ENCODE measurements at regions not wholly inside any gene's neighbourhood (a gene's known extent, or its start where the extent isn't known, plus 50 kb on each side); places are given as distances from the start of the nearest gene placed in this dataset.

- Histone ChIP-seq H3K79me2 (ENCODE audit: control insufficient read depth, insufficient read depth, low read length) (no peaks in the 10 kb centered on the region), H3K27me3 (ENCODE audit: control insufficient read depth, extremely low read depth, insufficient read depth, low read length) (no peaks in the 10 kb centered on the region), H3K4me1 (ENCODE audit: control insufficient read depth, extremely low read depth, insufficient read depth, low read length) (no peaks in the 10 kb centered on the region), H3K9ac (ENCODE audit: control insufficient read depth, extremely low read depth, insufficient read depth, low read length) (no peak overlapping the region), H4K20me1 (ENCODE audit: control insufficient read depth, extremely low read depth, insufficient read depth, low read length) (no peaks in the 10 kb centered on the region), H3K9me3 (ENCODE audit: control insufficient read depth, low read depth, low read length) (no peaks in the 10 kb centered on the region), H3K4me2 (ENCODE audit: control insufficient read depth, extremely low read depth, insufficient read depth, low read depth, low read length) (no peak overlapping the region), H3K27ac (ENCODE audit: control insufficient read depth, insufficient read depth, low read length) (no peak overlapping the region), H2AFZ (ENCODE audit: control insufficient read depth, low read length) (no peak overlapping the region), H3K9me1 (ENCODE audit: control insufficient read depth, extremely low read depth, insufficient read depth, low read length) (no peaks in the 10 kb centered on the region), H3K36me3 (ENCODE audit: control insufficient read depth in 2 of 2, extremely low read depth in 1 of 2, insufficient read depth in 2 of 2, low read length in 2 of 2) (no peaks in the 10 kb centered on the region), H3K4me3 (ENCODE audit: control insufficient read depth in 2 of 3, extremely low read depth in 1 of 3, insufficient read depth in 2 of 3, low read depth in 1 of 3, low read length in 3 of 3) (no peak overlapping the region)
- dilution Hi-C loops (cut with MboI; ENCODE audit: extremely low pct_ligation_motif_present, low sequenced_read_pairs): no loop called here
- no peak for TF ChIP-seq EZH2 (IDR thresholded peaks at IDR 0.05; ENCODE audit: low read length)
- no peak for DNase-seq (ENCODE audit: low read depth, low spot score)
- no peak for FAIRE-seq
These were observed 671.3 kb downstream of the PTPRU start for GRCh38 chr1:29907596-29907995.

DNA sequence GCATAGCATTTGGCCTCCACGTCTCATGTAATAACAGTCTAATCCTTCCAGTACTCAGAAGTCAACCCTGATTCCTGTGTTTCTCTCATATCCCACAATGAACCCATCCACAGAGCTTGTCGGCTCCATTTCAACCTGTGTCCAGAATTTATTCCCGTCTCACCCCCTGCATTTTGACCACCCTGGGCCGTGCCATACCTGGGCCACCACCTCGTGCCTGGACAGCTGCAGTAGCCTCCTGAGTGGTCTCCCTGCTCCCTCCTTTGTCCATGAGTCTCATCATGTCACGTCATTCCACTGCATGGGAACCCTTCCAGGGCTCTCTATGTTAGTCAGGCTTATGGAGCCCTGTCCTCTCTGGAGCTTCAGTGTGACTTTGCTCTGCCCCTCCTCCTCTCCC, 670.6 kb downstream of the PTPRU start:
- no peaks in the 10 kb centered on the region for H3K9me1 ChIP-seq (ENCODE audit: control insufficient read depth, extremely low read depth, insufficient read depth, low read length)
- no peak overlapping the region for H3K27ac ChIP-seq (ENCODE audit: control insufficient read depth, insufficient read depth, low read length)
- H4K20me1 ChIP-seq (ENCODE audit: control insufficient read depth, extremely low read depth, insufficient read depth, low read length): no peaks in the 10 kb centered on the region
- dilution Hi-C loops (cut with MboI; ENCODE audit: extremely low pct_ligation_motif_present, low sequenced_read_pairs): no loop called here
- H3K4me1 ChIP-seq (ENCODE audit: control insufficient read depth, extremely low read depth, insufficient read depth, low read length): no peaks in the 10 kb centered on the region
- no peaks in the 10 kb centered on the region for H3K36me3 ChIP-seq (ENCODE audit: control insufficient read depth in 2 of 2, extremely low read depth in 1 of 2, insufficient read depth in 2 of 2, low read length in 2 of 2)
- TF ChIP-seq CTCF (optimal IDR thresholded peaks at IDR 0.05 in 1 of 3, IDR thresholded peaks at IDR 0.05 in 1 of 3, conservative IDR thresholded peaks at IDR 0.05 in 1 of 3; ENCODE audit: extremely low read depth in 1 of 3, insufficient read depth in 2 of 3, low read length in 3 of 3) (no peak), EZH2 (IDR thresholded peaks at IDR 0.05; ENCODE audit: low read length) (no peak)
- FAIRE-seq (no peak), DNase-seq (ENCODE audit: low read depth, low spot score) (no peak)
- peaks cover under 1% of the 10 kb centered on the region for H3K27me3 ChIP-seq (ENCODE audit: control insufficient read depth, extremely low read depth, insufficient read depth, low read length)
- H3K4me2 ChIP-seq (ENCODE audit: control insufficient read depth, extremely low read depth, insufficient read depth, low read depth, low read length): no peak overlapping the region
- H3K9me3 ChIP-seq (ENCODE audit: control insufficient read depth, low read depth, low read length): no peaks in the 10 kb centered on the region
- H2AFZ ChIP-seq (ENCODE audit: control insufficient read depth, low read length): no peak overlapping the region
- no peak overlapping the region for H3K9ac ChIP-seq (ENCODE audit: control insufficient read depth, extremely low read depth, insufficient read depth, low read length)
- H3K4me3 ChIP-seq (ENCODE audit: control insufficient read depth in 2 of 3, extremely low read depth in 1 of 3, insufficient read depth in 2 of 3, low read depth in 1 of 3, low read length in 3 of 3): no peak overlapping the region
- no peaks in the 10 kb centered on the region for H3K79me2 ChIP-seq (ENCODE audit: control insufficient read depth, insufficient read depth, low read length)

DNA sequence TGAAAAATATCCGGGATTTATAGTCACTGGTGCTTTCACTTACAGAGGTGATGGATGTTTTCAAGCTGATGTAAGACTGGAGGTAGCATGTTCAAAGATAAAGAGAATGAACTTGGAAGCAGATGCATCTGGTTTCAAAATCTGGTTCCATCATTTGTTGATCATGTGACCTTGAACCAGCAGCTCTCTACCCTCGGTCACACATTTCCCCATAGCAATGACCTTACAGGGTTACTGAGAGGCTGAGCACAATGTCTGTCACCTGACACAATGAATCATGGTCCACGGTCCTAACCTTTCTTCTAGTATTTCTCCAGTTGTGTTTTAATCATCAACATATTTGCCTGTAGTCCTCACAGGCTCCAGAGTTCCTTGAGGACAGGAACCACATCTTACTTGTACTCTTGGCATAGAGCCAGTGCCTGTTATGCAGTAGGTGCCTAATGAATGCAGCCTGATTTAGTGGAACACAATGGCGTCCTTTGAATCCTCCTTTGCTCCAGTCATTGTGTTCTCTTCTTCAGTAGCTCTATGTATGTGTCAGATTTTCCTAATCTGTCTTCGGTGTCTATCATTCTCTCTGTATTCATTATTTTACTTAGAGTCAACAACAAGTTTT, 667.3 kb downstream of the PTPRU start:
- no peak for FAIRE-seq
- Histone ChIP-seq H4K20me1 (ENCODE audit: control insufficient read depth, extremely low read depth, insufficient read depth, low read length) (no peaks in the 10 kb centered on the region), H3K79me2 (ENCODE audit: control insufficient read depth, insufficient read depth, low read length) (no peaks in the 10 kb centered on the region), H3K4me1 (ENCODE audit: control insufficient read depth, extremely low read depth, insufficient read depth, low read length) (no peaks in the 10 kb centered on the region), H3K9me1 (ENCODE audit: control insufficient read depth, extremely low read depth, insufficient read depth, low read length) (no peaks in the 10 kb centered on the region), H3K27ac (ENCODE audit: control insufficient read depth, insufficient read depth, low read length) (no peak overlapping the region), H3K9me3 (ENCODE audit: control insufficient read depth, low read depth, low read length) (no peaks in the 10 kb centered on the region), H3K9ac (ENCODE audit: control insufficient read depth, extremely low read depth, insufficient read depth, low read length) (no peak overlapping the region), H3K27me3 (ENCODE audit: control insufficient read depth, extremely low read depth, insufficient read depth, low read length) (peaks cover 19% of the 10 kb centered on the region), H2AFZ (ENCODE audit: control insufficient read depth, low read length) (no peak overlapping the region), H3K4me2 (ENCODE audit: control insufficient read depth, extremely low read depth, insufficient read depth, low read depth, low read length) (no peak overlapping the region), H3K36me3 (ENCODE audit: control insufficient read depth in 2 of 2, extremely low read depth in 1 of 2, insufficient read depth in 2 of 2, low read length in 2 of 2) (no peaks in the 10 kb centered on the region), H3K4me3 (ENCODE audit: control insufficient read depth in 2 of 3, extremely low read depth in 1 of 3, insufficient read depth in 2 of 3, low read depth in 1 of 3, low read length in 3 of 3) (no peak overlapping the region)
- dilution Hi-C loops (cut with MboI; ENCODE audit: extremely low pct_ligation_motif_present, low sequenced_read_pairs): no loop called here
- TF ChIP-seq EZH2 (IDR thresholded peaks at IDR 0.05; ENCODE audit: low read length): no peak
- TF ChIP-seq CTCF (optimal IDR thresholded peaks at IDR 0.05 in 1 of 3, IDR thresholded peaks at IDR 0.05 in 1 of 3, conservative IDR thresholded peaks at IDR 0.05 in 1 of 3; ENCODE audit: extremely low read depth in 1 of 3, insufficient read depth in 2 of 3, low read length in 3 of 3): no peak
- no peak for DNase-seq (ENCODE audit: low read depth, low spot score)

Measured in keratinocyte (primary cell).